OCI-LY7 (cell line): ENCODE measurements at regions not wholly inside any gene's neighbourhood (a gene's known extent, or its start where the extent isn't known, plus 50 kb on each side); places are given as distances from the start of the nearest gene placed in this dataset.
"Not testable (repeated sequence)": the region's sequence is repeated elsewhere in the genome, so short reads cannot be mapped to it uniquely, and the experiment has no call there.

Experiments
- BruUV-seq: library from RNA; stranded (reverse); fragments of 400-500 nt; replicated peaks from 2 replicates; lab custom pipeline; 2021; lab: Mats Ljungman, UMichigan
- CTCF ChIA-PET: fragments of 300-600 bp; sonication (Branson Sonifier 250); formaldehyde crosslinking; loops from one replicate; lab custom pipeline; 2022; ENCODE audit warnings: antibody characterized with exemption; ENCODE audit not compliant: unreplicated experiment; lab: Charles Lee
- POLR2A ChIA-PET: fragments of 300-600 bp; sonication (Branson Sonifier 250); formaldehyde crosslinking; loops from one replicate; lab custom pipeline; 2022; ENCODE audit warnings: antibody characterized with exemption; lab: Charles Lee
- DNase-seq: peaks from one replicate; pipeline ENCODE4 v3.0.0-alpha.2; 2015; ENCODE audit warnings: low spot score
- H2AFZ ChIP-seq: fragments of 200-600 bp; sonication (generic), shearing (Covaris generic); 2 replicates; pipeline ENCODE4 v1.6.1; 2014; ENCODE audit warnings: mild to moderate bottlenecking, antibody characterized with exemption, low read length, moderate library complexity
- H3K27ac ChIP-seq: fragments of 200-600 bp; sonication (generic); 2 replicates; pipeline ENCODE4 v1.5.1; 2014; ENCODE audit warnings: mixed run types, low read depth, mild to moderate bottlenecking, moderate library complexity, low read length, inconsistent platforms; ENCODE audit not compliant: poor library complexity, severe bottlenecking
- H3K36me3 ChIP-seq: fragments of 200-600 bp; sonication (generic); 2 replicates; pipeline ENCODE4 v1.6.1; 2014; ENCODE audit warnings: mild to moderate bottlenecking, antibody characterized with exemption, low read length, moderate library complexity, mixed read lengths; ENCODE audit not compliant: insufficient read depth
- H3K4me1 ChIP-seq: fragments of 200-600 bp; sonication (generic); 2 replicates; pipeline ENCODE4 v1.5.1; 2014; ENCODE audit warnings: mild to moderate bottlenecking, low read length; ENCODE audit not compliant: insufficient read depth, poor library complexity, severe bottlenecking
- H3K4me2 ChIP-seq: fragments of 200-600 bp; sonication (generic); 2 replicates; pipeline ENCODE4 v1.6.1; 2014; ENCODE audit warnings: mild to moderate bottlenecking, low read length
- H3K4me3 ChIP-seq: fragments of 200-600 bp; sonication (generic); 2 replicates; pipeline ENCODE4 v1.5.1; 2014; ENCODE audit warnings: mild to moderate bottlenecking, low read depth, low read length; ENCODE audit not compliant: poor library complexity, severe bottlenecking
- H3K79me2 ChIP-seq: fragments of 200-600 bp; sonication (generic); 2 replicates; pipeline ENCODE4 v1.6.1; 2016; ENCODE audit warnings: low read depth, mild to moderate bottlenecking, low read length, moderate library complexity, mixed read lengths; ENCODE audit not compliant: insufficient read depth
- H3K9me2 ChIP-seq: fragments of 200-600 bp; sonication (generic); 2 replicates; pipeline ENCODE4 v1.6.1; 2016; ENCODE audit warnings: mild to moderate bottlenecking, low read length, mixed read lengths; ENCODE audit not compliant: insufficient read depth
- H3K9me3 ChIP-seq: fragments of 200-600 bp; sonication (generic); 2 replicates; pipeline ENCODE4 v1.6.1; 2014; ENCODE audit warnings: mild to moderate bottlenecking, mixed run types, low read length, mixed read lengths
- H4K20me1 ChIP-seq: fragments of 200-600 bp; sonication (generic); 2 replicates; pipeline ENCODE4 v1.6.1; 2014; ENCODE audit warnings: mild to moderate bottlenecking, antibody characterized with exemption, low read length, moderate library complexity, mixed read lengths; ENCODE audit not compliant: insufficient read depth
- EZH2phosphoT487 ChIP-seq: fragments of 200-600 bp; sonication (generic); IDR thresholded peaks from 2 replicates; pipeline ENCODE4 v1.6.1; 2018; ENCODE audit warnings: low read depth, borderline replicate concordance, mild to moderate bottlenecking, mixed run types, antibody characterized with exemption, low read length, moderate library complexity, mixed read lengths
- intact Hi-C: fragments of 100-400 bp; cut with micrococcal nuclease; formaldehyde crosslinking; loops from one replicate; pipeline ENCODE4 v1.10.0; 2022; ENCODE audit not compliant: unreplicated experiment
- TF ChIP-seq, protein P1 (sequence below): fragments of 200-600 bp; sonication (generic); conservative IDR thresholded peaks from 2 replicates; pipeline ENCODE4 v1.5.1; 2014; ENCODE audit warnings: mild to moderate bottlenecking, antibody characterized with exemption, low read length, moderate library complexity, mixed read lengths

DNA sequence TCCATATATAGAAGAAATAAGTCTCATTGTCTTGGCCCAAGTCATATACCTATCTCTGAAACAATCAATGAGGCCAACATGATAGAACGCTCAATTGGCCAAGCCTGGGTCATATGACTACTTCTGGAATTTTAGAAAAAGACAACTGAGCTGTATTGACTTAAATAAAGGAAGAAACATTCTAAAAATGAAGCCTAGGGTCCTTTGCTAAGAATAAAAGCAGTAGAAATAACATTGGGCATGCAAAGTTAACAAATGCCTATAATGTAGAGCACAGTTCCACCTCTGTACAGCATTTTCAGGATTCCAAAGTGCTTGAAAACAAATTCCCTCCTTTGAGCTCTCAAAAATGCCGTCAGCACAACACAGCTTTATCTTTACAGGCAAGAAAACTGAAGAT is 391.8 kb downstream of the PRELID2 start:
- Histone ChIP-seq H3K36me3 (no peaks in the 10 kb centered on the region), H3K79me2 (no peaks in the 10 kb centered on the region), H3K4me2 (no peak overlapping the region), H3K9me2 (no peaks in the 10 kb centered on the region), H3K4me3 (no peak overlapping the region), H3K4me1 (no peaks in the 10 kb centered on the region), H3K27ac (no peak overlapping the region), H3K9me3 (no peaks in the 10 kb centered on the region), H2AFZ (no peak overlapping the region), H4K20me1 (no peaks in the 10 kb centered on the region)
- intact Hi-C loops = no loop called here
- no TSS peak for BruUV-seq
- no peak for DNase-seq
- POLR2A ChIA-PET = interaction anchor here (0.6 kb wide), 1 partner anchor 38 kb away, joined by 9 read pairs; no protein-coding TSS in a partner anchor
- CTCF ChIA-PET = no interaction called here
- TF ChIP-seq EZH2phosphoT487 = no peak
- TF ChIP-seq, protein P1, sequence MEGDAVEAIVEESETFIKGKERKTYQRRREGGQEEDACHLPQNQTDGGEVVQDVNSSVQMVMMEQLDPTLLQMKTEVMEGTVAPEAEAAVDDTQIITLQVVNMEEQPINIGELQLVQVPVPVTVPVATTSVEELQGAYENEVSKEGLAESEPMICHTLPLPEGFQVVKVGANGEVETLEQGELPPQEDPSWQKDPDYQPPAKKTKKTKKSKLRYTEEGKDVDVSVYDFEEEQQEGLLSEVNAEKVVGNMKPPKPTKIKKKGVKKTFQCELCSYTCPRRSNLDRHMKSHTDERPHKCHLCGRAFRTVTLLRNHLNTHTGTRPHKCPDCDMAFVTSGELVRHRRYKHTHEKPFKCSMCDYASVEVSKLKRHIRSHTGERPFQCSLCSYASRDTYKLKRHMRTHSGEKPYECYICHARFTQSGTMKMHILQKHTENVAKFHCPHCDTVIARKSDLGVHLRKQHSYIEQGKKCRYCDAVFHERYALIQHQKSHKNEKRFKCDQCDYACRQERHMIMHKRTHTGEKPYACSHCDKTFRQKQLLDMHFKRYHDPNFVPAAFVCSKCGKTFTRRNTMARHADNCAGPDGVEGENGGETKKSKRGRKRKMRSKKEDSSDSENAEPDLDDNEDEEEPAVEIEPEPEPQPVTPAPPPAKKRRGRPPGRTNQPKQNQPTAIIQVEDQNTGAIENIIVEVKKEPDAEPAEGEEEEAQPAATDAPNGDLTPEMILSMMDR = no peak

DNA sequence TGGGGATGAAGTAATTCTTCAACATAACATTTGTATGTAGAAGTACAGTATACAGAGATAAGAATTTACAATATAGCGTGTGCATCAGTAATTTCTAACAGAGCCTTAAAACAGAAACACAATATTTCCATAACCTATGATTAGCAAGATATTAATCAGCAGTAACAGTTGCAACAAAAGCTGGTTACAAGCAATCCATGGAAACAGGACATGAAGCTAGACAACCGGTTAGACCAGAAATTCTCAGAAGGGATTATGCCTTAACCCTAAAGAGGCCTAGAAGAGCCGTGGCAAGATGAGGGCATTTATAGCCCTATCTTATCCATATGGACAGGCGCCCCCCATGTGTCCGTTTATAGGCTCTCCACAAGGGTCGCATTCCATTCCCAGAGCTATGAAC is 392.5 kb downstream of the PRELID2 start:
- BruUV-seq, H3K4me3 ChIP-seq, H3K4me2 ChIP-seq, H3K9me2 ChIP-seq, DNase-seq, intact Hi-C loops, H4K20me1 ChIP-seq, H3K79me2 ChIP-seq, H3K9me3 ChIP-seq, H3K36me3 ChIP-seq, CTCF ChIA-PET, H3K4me1 ChIP-seq, H3K27ac ChIP-seq, H2AFZ ChIP-seq: not testable (repeated sequence)
- POLR2A ChIA-PET = interaction anchor here (0.6 kb wide), 1 partner anchor 39 kb away, joined by 9 read pairs; no protein-coding TSS in a partner anchor

DNA sequence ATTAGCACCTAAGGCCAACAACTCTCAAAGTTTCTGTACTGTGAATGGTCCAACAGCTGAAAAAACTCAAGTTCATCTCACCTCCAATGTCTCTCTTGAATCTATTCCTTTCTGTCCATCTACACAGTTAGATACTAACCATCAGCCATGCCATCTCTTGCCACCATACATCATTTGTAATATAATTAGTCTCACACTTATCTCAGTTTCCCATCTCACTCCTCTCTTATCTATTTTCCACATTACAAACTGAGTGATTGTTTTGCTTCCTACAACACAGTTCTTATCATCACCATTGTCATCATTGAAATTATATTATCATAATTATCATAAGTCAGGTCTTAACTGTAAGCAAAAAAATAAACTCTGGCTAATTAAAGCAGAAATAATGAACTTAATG is 393.9 kb downstream of the PRELID2 start:
- POLR2A ChIA-PET = no interaction called here
- intact Hi-C loops = no loop called here
- H3K36me3 ChIP-seq = no peaks in the 10 kb centered on the region
- TF ChIP-seq EZH2phosphoT487 = no peak
- TF ChIP-seq, protein P1 = no peak
- H2AFZ ChIP-seq = no peak overlapping the region
- H3K4me1 ChIP-seq = no peaks in the 10 kb centered on the region
- no peaks in the 10 kb centered on the region for H3K79me2 ChIP-seq
- no peaks in the 10 kb centered on the region for H3K9me3 ChIP-seq
- no peak overlapping the region for H3K4me3 ChIP-seq
- no peak for DNase-seq
- H3K27ac ChIP-seq = no peak overlapping the region
- CTCF ChIA-PET = no interaction called here
- BruUV-seq = no TSS peak
- H4K20me1 ChIP-seq = no peaks in the 10 kb centered on the region
- no peak overlapping the region for H3K4me2 ChIP-seq
- H3K9me2 ChIP-seq = no peaks in the 10 kb centered on the region
